ENCODE measurements at regions not wholly inside any gene's neighbourhood (a gene's known extent, or its start where the extent isn't known, plus 50 kb on each side); places are given as distances from the start of the nearest gene placed in this dataset.
A peak's percentile ranks its signal among the peaks of the same experiment; 100 is the strongest.

- DNase-seq (ENCODE audit: low spot score in 2 of 2), result no peak
- Histone ChIP-seq H3K36me3 (no peaks in the 10 kb centered on the region), H3K4me3 (no peak overlapping the region), H3K4me1 (no peaks in the 10 kb centered on the region), H3K9me3 (no peaks in the 10 kb centered on the region), H3K27ac (no peak overlapping the region), H3K27me3 (no peaks in the 10 kb centered on the region)
- TF ChIP-seq, protein P1, sequence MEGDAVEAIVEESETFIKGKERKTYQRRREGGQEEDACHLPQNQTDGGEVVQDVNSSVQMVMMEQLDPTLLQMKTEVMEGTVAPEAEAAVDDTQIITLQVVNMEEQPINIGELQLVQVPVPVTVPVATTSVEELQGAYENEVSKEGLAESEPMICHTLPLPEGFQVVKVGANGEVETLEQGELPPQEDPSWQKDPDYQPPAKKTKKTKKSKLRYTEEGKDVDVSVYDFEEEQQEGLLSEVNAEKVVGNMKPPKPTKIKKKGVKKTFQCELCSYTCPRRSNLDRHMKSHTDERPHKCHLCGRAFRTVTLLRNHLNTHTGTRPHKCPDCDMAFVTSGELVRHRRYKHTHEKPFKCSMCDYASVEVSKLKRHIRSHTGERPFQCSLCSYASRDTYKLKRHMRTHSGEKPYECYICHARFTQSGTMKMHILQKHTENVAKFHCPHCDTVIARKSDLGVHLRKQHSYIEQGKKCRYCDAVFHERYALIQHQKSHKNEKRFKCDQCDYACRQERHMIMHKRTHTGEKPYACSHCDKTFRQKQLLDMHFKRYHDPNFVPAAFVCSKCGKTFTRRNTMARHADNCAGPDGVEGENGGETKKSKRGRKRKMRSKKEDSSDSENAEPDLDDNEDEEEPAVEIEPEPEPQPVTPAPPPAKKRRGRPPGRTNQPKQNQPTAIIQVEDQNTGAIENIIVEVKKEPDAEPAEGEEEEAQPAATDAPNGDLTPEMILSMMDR (IDR thresholded peaks at IDR 0.05), result no peak
- intact Hi-C loops (cut with DNase I), result no loop called here
Measured at GRCh38 chr20:12882832-12883506, 125.8 kb upstream of the SPTLC3 start.

GRCh38 chr20:12883507-12883885 lies 125.3 kb upstream of the SPTLC3 start:
- TF ChIP-seq, protein P1 (IDR thresholded peaks at IDR 0.05), result no peak
- Histone ChIP-seq H3K9me3 (no peaks in the 10 kb centered on the region), H3K27ac (no peak overlapping the region), H3K27me3 (no peaks in the 10 kb centered on the region), H3K36me3 (no peaks in the 10 kb centered on the region), H3K4me1 (no peaks in the 10 kb centered on the region), H3K4me3 (no peak overlapping the region)
- DNase-seq (ENCODE audit: low spot score in 2 of 2), result no peak
- intact Hi-C loops (cut with DNase I), result no loop called here

- Histone ChIP-seq H3K27ac (no peak overlapping the region), H3K27me3 (no peaks in the 10 kb centered on the region), H3K36me3 (no peaks in the 10 kb centered on the region), H3K4me3 (no peak overlapping the region), H3K4me1 (no peaks in the 10 kb centered on the region), H3K9me3 (no peaks in the 10 kb centered on the region)
- no peak for DNase-seq (ENCODE audit: low spot score in 2 of 2)
- TF ChIP-seq, protein P1 (IDR thresholded peaks at IDR 0.05), result no peak
- intact Hi-C loops (cut with DNase I), result no loop called here
Measured at GRCh38 chr20:12886618-12887363, 122.0 kb upstream of the SPTLC3 start.

GRCh38 chr20:12891643-12892042 lies 117.1 kb upstream of the SPTLC3 start:
- TF ChIP-seq, protein P1 (IDR thresholded peaks at IDR 0.05), result no peak
- intact Hi-C loops (cut with DNase I), result no loop called here
- no peaks in the 10 kb centered on the region for H3K36me3 ChIP-seq
- H3K4me3 ChIP-seq, result no peak overlapping the region
- no peak for DNase-seq (ENCODE audit: low spot score in 2 of 2)
- H3K27ac ChIP-seq, result no peak overlapping the region
- H3K27me3 ChIP-seq, result no peaks in the 10 kb centered on the region
- H3K9me3 ChIP-seq, result no peaks in the 10 kb centered on the region
- H3K4me1 ChIP-seq, result peaks cover 0 to 6% of the 10 kb centered on the region in 2 donors

DNA sequence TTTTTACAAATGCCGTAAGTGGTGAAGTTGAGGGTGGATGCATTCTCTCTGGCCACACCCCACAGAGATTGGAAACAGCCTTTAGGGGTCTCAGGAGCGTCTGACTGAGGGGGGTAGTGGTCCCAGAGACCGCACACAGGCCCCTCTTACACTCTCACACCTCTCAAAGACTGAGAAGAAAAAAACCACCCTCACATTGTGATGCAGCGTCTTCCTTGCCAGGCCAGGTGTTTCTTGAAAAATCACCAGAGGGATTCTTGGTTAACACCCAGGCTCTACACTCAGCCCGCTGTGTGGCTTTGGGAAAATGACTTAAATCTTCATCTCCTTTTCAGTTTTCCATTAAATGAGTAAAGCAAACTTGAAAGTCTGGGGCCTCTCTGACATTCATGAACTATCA lies 115.8 kb upstream of the SPTLC3 start:
- no peaks in the 10 kb centered on the region for H3K36me3 ChIP-seq
- H3K9me3 ChIP-seq, result no peaks in the 10 kb centered on the region
- H3K4me3 ChIP-seq, result no peak overlapping the region
- H3K4me1 ChIP-seq, result peaks cover 0 to 6% of the 10 kb centered on the region in 2 donors
- H3K27ac ChIP-seq, result peak overlapping the region; percentile 13 to 14
- DNase-seq (ENCODE audit: low spot score in 2 of 2), result no peak
- intact Hi-C loops (cut with DNase I), result no loop called here
- no peaks in the 10 kb centered on the region for H3K27me3 ChIP-seq
- TF ChIP-seq, protein P1 (IDR thresholded peaks at IDR 0.05), result no peak
